IPS-NIHi7 (cell line): ENCODE measurements at regions not wholly inside any gene's neighbourhood (a gene's known extent, or its start where the extent isn't known, plus 50 kb on each side); places are given as distances from the start of the nearest gene placed in this dataset.

Experiments used
- DNase-seq: peaks from one replicate; pipeline ENCODE4 v3.0.0; 2012; ENCODE audit warnings: mixed read lengths; ENCODE audit errors: extremely low spot score

GRCh38 chr7:48703466-48703865, 220.9 kb upstream of the CDC14C start:
- no peak for DNase-seq

- no peak for DNase-seq
Observed at GRCh38 chr7:48708122-48708521, 216.2 kb upstream of the CDC14C start.

- DNase-seq, result peak; percentile 32
Observed at GRCh38 chr7:48708635-48709034, 215.7 kb upstream of the CDC14C start.

- no peak for DNase-seq
Observed at GRCh38 chr7:48710995-48711394, 213.4 kb upstream of the CDC14C start.

- no peak for DNase-seq
Observed at GRCh38 chr7:48718731-48719378, 205.5 kb upstream of the CDC14C start.

GRCh38 chr7:48728799-48729198, 195.5 kb upstream of the CDC14C start:
- DNase-seq, result no peak

- DNase-seq, result no peak
Observed at GRCh38 chr7:48734695-48735406, 189.5 kb upstream of the CDC14C start.

- DNase-seq, result no peak
Observed at GRCh38 chr7:48741545-48741944, 182.8 kb upstream of the CDC14C start.

- DNase-seq, result no peak
Observed at GRCh38 chr7:48742079-48742798, 182.1 kb upstream of the CDC14C start.

- DNase-seq, result no peak
Observed at GRCh38 chr7:48748081-48748833, 176.1 kb upstream of the CDC14C start.

- DNase-seq, result no peak
Observed at GRCh38 chr7:48755061-48755555, 169.2 kb upstream of the CDC14C start.

- DNase-seq, result no peak
Observed at GRCh38 chr7:48759431-48760080, 164.8 kb upstream of the CDC14C start.

GRCh38 chr7:48760528-48761265, 163.7 kb upstream of the CDC14C start:
- DNase-seq, result no peak

GRCh38 chr7:48780862-48781261, 143.5 kb upstream of the CDC14C start:
- no peak for DNase-seq

GRCh38 chr7:48781752-48782151, 142.6 kb upstream of the CDC14C start:
- DNase-seq, result no peak

GRCh38 chr7:48782511-48782910, 141.8 kb upstream of the CDC14C start:
- DNase-seq, result no peak

GRCh38 chr7:48786951-48787350, 137.4 kb upstream of the CDC14C start:
- DNase-seq, result no peak

GRCh38 chr7:48803250-48803649, 121.1 kb upstream of the CDC14C start:
- no peak for DNase-seq

- DNase-seq, result no peak
Observed at GRCh38 chr7:48806731-48807130, 117.6 kb upstream of the CDC14C start.

GRCh38 chr7:48811071-48811470, 113.3 kb upstream of the CDC14C start:
- DNase-seq, result no peak

GRCh38 chr7:48813472-48813871, 110.9 kb upstream of the CDC14C start:
- no peak for DNase-seq
